HG03045 (cell line): ENCODE measurements at regions not wholly inside any gene's neighbourhood (a gene's known extent, or its start where the extent isn't known, plus 50 kb on each side); places are given as distances from the start of the nearest gene placed in this dataset.

Experiments
- ATAC-seq: cut with Tn5 transposase; IDR thresholded peaks from one replicate; pipeline ENCODE4 v1.9.1; 2021; ENCODE audit warnings: mild to moderate bottlenecking, moderate library complexity; ENCODE audit not compliant: unreplicated experiment

GRCh38 chr5:115378754-115379153 lies 82.3 kb upstream of the CCDC112 start:
- no peak for ATAC-seq

- ATAC-seq = peak; percentile 69
These were observed 81.2 kb upstream of the CCDC112 start for GRCh38 chr5:115377468-115378217.

- no peak for ATAC-seq
These were observed 79.4 kb upstream of the CCDC112 start for GRCh38 chr5:115375893-115376292.

- no peak for ATAC-seq
These were observed 77.8 kb upstream of the CCDC112 start for GRCh38 chr5:115374057-115374775.

DNA sequence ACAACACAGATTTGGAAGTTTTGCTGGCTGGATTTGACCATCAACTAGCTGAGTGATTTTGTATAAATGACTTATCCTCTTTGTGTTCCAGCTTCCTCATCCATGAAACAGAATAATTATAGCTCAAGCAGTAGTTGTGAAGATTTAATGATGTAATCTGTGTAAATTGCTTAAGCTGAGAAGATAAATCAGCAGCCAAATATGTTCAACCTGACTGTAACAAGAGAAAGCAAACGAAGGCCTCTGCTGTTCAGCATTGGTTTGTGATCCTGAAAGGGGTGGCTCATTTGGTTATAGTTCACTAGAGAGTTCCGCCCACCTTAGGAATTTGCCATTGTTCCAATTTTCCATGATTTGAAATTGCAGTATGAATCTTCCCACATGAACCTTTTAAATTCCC lies 75.7 kb upstream of the CCDC112 start:
- ATAC-seq = no peak

GRCh38 chr5:115369430-115370144 lies 73.1 kb upstream of the CCDC112 start:
- no peak for ATAC-seq

- no peak for ATAC-seq
These were observed 69.8 kb upstream of the CCDC112 start for GRCh38 chr5:115366223-115366622.

- no peak for ATAC-seq
These were observed 67.4 kb upstream of the CCDC112 start for GRCh38 chr5:115363879-115364278.

GRCh38 chr5:115360046-115360685 lies 63.7 kb upstream of the CCDC112 start:
- ATAC-seq = no peak

- ATAC-seq = no peak
These were observed 59.4 kb upstream of the CCDC112 start for GRCh38 chr5:115355767-115356381.

DNA sequence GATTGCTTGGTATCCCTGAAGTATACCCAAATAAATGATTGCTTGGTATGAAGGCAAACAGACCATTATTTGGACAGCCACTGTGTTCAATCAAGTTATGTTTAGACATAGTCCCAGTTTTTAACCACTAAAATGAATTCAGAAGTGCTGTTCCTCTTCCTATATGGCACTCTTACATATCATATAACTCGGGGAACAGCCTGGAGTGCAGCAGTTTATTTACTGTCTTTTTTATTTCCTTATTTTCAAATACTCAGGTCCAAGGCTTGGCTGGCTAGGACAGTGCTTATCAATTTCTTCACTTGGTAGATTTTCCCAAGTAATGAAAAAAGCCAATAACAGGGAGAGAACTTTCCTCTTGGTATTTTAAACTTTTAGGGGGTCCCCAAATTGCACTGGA lies 58.6 kb upstream of the CCDC112 start:
- ATAC-seq = no peak

GRCh38 chr5:115354246-115354645 lies 57.8 kb upstream of the CCDC112 start:
- ATAC-seq = no peak

GRCh38 chr5:115352571-115352970 lies 56.1 kb upstream of the CCDC112 start:
- ATAC-seq = no peak

- no peak for ATAC-seq
These were observed 55.1 kb upstream of the CCDC112 start for GRCh38 chr5:115351356-115352195.

DNA sequence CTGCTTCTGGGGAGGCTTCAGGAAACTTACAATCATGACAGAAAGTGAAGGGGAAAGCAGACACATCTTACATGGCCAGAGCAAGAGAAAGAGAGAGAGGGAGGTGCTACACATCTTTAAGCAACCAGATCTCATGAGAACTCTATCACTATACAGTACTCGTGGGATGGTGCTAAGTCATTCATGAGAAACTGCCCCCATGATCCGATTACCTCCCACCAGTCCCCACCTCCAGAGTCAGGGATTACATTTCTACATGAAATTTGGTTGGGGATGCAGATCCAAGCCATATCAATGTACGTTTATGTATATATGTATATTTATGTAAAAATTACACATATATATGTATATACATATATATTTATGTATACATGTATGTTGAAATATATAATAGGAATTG lies 54.4 kb upstream of the CCDC112 start:
- no peak for ATAC-seq

GRCh38 chr5:115349001-115349817 lies 52.8 kb upstream of the CCDC112 start:
- no peak for ATAC-seq

- no peak for ATAC-seq
These were observed 51.7 kb upstream of the CCDC112 start for GRCh38 chr5:115348175-115348574.
